ENCODE measurements at regions not wholly inside any gene's neighbourhood (a gene's known extent, or its start where the extent isn't known, plus 50 kb on each side); places are given as distances from the start of the nearest gene placed in this dataset.

- Histone ChIP-seq H3K36me3 (ENCODE audit: control insufficient read depth, insufficient read depth, low read length) (no peaks in the 10 kb centered on the region), H3K9me3 (ENCODE audit: control insufficient read depth, insufficient read depth, low read depth, low read length) (no peaks in the 10 kb centered on the region), H3K27ac (ENCODE audit: low read length) (no peak overlapping the region), H3K27me3 (ENCODE audit: control insufficient read depth, insufficient read depth, low read length) (no peaks in the 10 kb centered on the region), H3K4me3 (ENCODE audit: low read depth in 2 of 2, low read length in 2 of 2) (no peak overlapping the region), H3K4me1 (ENCODE audit: control insufficient read depth, insufficient read depth, low read length) (no peaks in the 10 kb centered on the region)
- in situ Hi-C loops (cut with HindIII; ENCODE audit: low pct_unique_long_range_greater_than_20kb, low sequenced_read_pairs) (no loop called here), intact Hi-C loops (cut with micrococcal nuclease; ENCODE audit: unreplicated experiment) (no loop called here)
- TF ChIP-seq REST (IDR thresholded peaks at IDR 0.05; ENCODE audit: insufficient read depth in 1 of 2, low read depth in 2 of 2, low read length in 1 of 2): no peak
- TF ChIP-seq SIN3A (IDR thresholded peaks at IDR 0.05; ENCODE audit: borderline replicate concordance, insufficient read depth, low read depth, low read length): no peak
- no peak for TF ChIP-seq POLR2AphosphoS5 (IDR thresholded peaks at IDR 0.05; ENCODE audit: low read depth, low read length)
- TF ChIP-seq TCF7L2 (IDR thresholded peaks at IDR 0.05; ENCODE audit: low read depth, low read length): no peak
- CTCF ChIA-PET: no interaction called here
- no peak for ATAC-seq
- DNase-seq (ENCODE audit: low read depth, low spot score): no peak
- BruUV-seq (replicated peaks): no TSS peak
- POLR2A ChIA-PET: no interaction called here
Measured at GRCh38 chr9:13603921-13604320, 324.4 kb upstream of the MPDZ start.

- Histone ChIP-seq H3K27ac (ENCODE audit: low read length) (no peak overlapping the region), H3K4me1 (ENCODE audit: control insufficient read depth, insufficient read depth, low read length) (no peaks in the 10 kb centered on the region), H3K27me3 (ENCODE audit: control insufficient read depth, insufficient read depth, low read length) (no peaks in the 10 kb centered on the region), H3K4me3 (ENCODE audit: low read depth in 2 of 2, low read length in 2 of 2) (no peak overlapping the region), H3K36me3 (ENCODE audit: control insufficient read depth, insufficient read depth, low read length) (no peaks in the 10 kb centered on the region), H3K9me3 (ENCODE audit: control insufficient read depth, insufficient read depth, low read depth, low read length) (no peaks in the 10 kb centered on the region)
- CTCF ChIA-PET: no interaction called here
- no peak for TF ChIP-seq REST (IDR thresholded peaks at IDR 0.05; ENCODE audit: insufficient read depth in 1 of 2, low read depth in 2 of 2, low read length in 1 of 2)
- TF ChIP-seq SIN3A (IDR thresholded peaks at IDR 0.05; ENCODE audit: borderline replicate concordance, insufficient read depth, low read depth, low read length): no peak
- TF ChIP-seq CTCF (IDR thresholded peaks at IDR 0.05): no peak
- no peak for TF ChIP-seq TCF7L2 (IDR thresholded peaks at IDR 0.05; ENCODE audit: low read depth, low read length)
- no peak for TF ChIP-seq POLR2AphosphoS5 (IDR thresholded peaks at IDR 0.05; ENCODE audit: low read depth, low read length)
- POLR2A ChIA-PET: no interaction called here
- DNase-seq (ENCODE audit: low read depth, low spot score) (no peak), ATAC-seq (no peak)
- intact Hi-C loops (cut with micrococcal nuclease; ENCODE audit: unreplicated experiment) (no loop called here), in situ Hi-C loops (cut with HindIII; ENCODE audit: low pct_unique_long_range_greater_than_20kb, low sequenced_read_pairs) (no loop called here)
- no TSS peak for BruUV-seq (replicated peaks)
Measured at GRCh38 chr9:13598738-13599137, 319.2 kb upstream of the MPDZ start.
